Ovary (tissue), 7 donors: ENCODE measurements at regions not wholly inside any gene's neighbourhood (a gene's known extent, or its start where the extent isn't known, plus 50 kb on each side); places are given as distances from the start of the nearest gene placed in this dataset.

Source experiments
- DNase-seq, 5 donors: peaks; one replicate each; pipeline ENCODE4 v3.0.0-alpha.2; 2019 to 2020
- H3K27ac ChIP-seq, 2 donors: fragments of 200-600 bp; one replicate each; pipeline versions ENCODE4 v1.5.1 to v1.8.0; 2019 to 2022
- H3K27me3 ChIP-seq: fragments of 200-600 bp; one replicate; pipeline ENCODE4 v1.8.0; 2022
- H3K36me3 ChIP-seq: fragments of 200-600 bp; sonication (generic); one replicate; pipeline ENCODE4 v1.5.1; 2019
- H3K4me1 ChIP-seq: one replicate; pipeline ENCODE4 v1.8.1; 2013; ENCODE audit warnings: mild to moderate bottlenecking, moderate library complexity; ENCODE audit not compliant: insufficient read depth
- H3K4me3 ChIP-seq: fragments of 200-600 bp; sonication (generic); one replicate; pipeline ENCODE4 v1.5.1; 2017
- H3K9me3 ChIP-seq, 2 donors: fragments of 200-600 bp in 1 of 2; sonication (generic) in 1 of 2; one replicate each; pipeline versions ENCODE4 v1.5.1 to v1.8.1; 2013 to 2019; ENCODE audit warnings: mild to moderate bottlenecking in 1 of 2, moderate library complexity in 1 of 2
- EP300 ChIP-seq: sonication (generic); formaldehyde crosslinking; IDR thresholded peaks from one replicate; pipeline ENCODE4 v1.6.1; 2017; ENCODE audit warnings: antibody characterized with exemption
- POLR2A ChIP-seq: fragments of 450-650 bp; IDR thresholded peaks from one replicate; pipeline ENCODE4 v1.6.1; 2017; ENCODE audit warnings: antibody characterized with exemption, mild to moderate bottlenecking, moderate library complexity
- WGBS, 3 donors: extraction: QIAGEN DNeasy Blood & Tissue Kit in 1 of 3; methylation state at CpG; one replicate each; pipeline versions ENCODE4 v1.1.5 to v1.1.7; 2013 to 2017; 5-methylcytosine and 5-hydroxymethylcytosine counted together
- intact Hi-C, 4 donors: fragments of 100-400 bp; cut with DNase I; formaldehyde crosslinking; loops; one replicate each; pipeline versions ENCODE4 v1.11.0 to v1.15.1; 2022 to 2023
- TF ChIP-seq, protein P1 (sequence below), 3 donors: fragments of 450-650 bp in 2 of 3; fragments of 200-600 bp in 1 of 3; IDR thresholded peaks; one replicate each; pipeline versions ENCODE4 v1.5.1 to v1.8.0; 2016 to 2022; ENCODE audit warnings: antibody characterized with exemption in 3 of 3, mild to moderate bottlenecking in 1 of 3
- donor health status: DM: no; HTN: no; CAD: no; lungs with moderate emphysema.
- donor health status: DM: no; HTN: no; CAD: no.
- donor health status: Bipolar disorder and iron deficiency.
- donor health status: DM: no; HTN: no; CAD: no.
- donor health status: DM: yes; HTN: yes; CAD: no.

DNA sequence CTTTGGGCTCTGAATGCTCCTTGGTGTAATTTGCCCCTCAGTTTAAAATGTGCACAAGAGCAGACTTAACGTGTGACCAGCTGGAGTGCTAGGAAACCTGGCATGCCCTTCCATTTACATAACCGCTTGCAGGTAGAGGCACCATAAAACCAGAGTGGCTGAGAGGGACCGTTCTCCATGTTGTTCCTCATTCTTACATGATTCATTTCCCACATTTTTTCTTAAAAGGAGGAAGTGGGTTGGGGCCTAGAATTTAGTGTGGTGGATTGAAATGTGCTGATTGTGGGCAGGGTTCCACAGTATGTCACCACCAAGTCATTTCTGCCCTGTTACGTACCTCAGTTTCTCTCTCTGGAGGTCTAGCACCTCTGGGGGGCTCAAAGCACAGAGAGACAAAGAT, 375.8 kb upstream of the VSTM2A start:
- no peaks in the 10 kb centered on the region for H3K9me3 ChIP-seq
- peaks cover 3% of the 10 kb centered on the region for H3K27me3 ChIP-seq
- no peak for DNase-seq
- WGBS, 3 donors = 68 to 87% (median 76%) methylated on average over 4 of the region's 4 CpGs
- intact Hi-C loops = no loop called here
- no peak overlapping the region for H3K27ac ChIP-seq
- H3K4me3 ChIP-seq = no peak overlapping the region
- H3K36me3 ChIP-seq = no peaks in the 10 kb centered on the region
- no peak for TF ChIP-seq EP300
- no peaks in the 10 kb centered on the region for H3K4me1 ChIP-seq

DNA sequence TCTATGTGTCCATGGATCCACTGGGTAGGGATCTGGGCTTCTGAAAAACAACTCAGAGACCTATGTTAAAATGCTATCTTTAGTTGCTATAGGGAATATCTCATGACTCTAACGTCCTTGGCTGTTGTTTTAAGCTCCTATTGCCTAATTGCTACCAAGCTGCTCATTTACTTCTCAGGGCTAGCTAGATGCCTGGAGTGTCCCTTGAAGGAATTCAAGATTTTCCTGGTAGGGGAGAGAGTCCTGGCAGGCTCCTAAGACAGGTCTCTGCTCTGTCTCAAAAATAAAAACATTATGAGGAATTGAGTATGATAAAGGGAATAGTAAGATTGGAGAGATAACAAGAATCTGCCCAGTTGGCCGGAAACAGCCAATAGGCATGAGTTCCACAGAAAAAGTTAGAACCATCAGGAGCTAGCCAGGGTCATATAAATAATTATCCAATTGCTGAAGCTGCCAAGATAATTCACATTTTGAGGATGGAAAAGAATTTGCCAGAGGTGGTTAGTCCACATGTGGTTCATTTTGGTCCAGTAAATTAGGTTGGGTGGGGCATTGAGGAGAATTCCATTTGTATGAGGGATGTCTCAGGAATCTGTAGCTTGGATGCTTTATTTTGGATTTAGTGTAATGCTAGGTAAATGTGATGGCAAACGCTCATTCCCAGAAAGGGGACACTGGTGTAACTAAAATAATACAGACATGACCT, 362.7 kb upstream of the VSTM2A start:
- Histone ChIP-seq H3K27me3 (no peaks in the 10 kb centered on the region), H3K36me3 (no peaks in the 10 kb centered on the region), H3K27ac (no peak overlapping the region), H3K4me1 (no peaks in the 10 kb centered on the region), H3K4me3 (no peak overlapping the region), H3K9me3 (no peaks in the 10 kb centered on the region)
- WGBS, 3 donors = 51 to 54% (median 53%) methylated on average over 3 of the region's 3 CpGs
- TF ChIP-seq POLR2A (no peak), EP300 (no peak)
- TF ChIP-seq, protein P1, sequence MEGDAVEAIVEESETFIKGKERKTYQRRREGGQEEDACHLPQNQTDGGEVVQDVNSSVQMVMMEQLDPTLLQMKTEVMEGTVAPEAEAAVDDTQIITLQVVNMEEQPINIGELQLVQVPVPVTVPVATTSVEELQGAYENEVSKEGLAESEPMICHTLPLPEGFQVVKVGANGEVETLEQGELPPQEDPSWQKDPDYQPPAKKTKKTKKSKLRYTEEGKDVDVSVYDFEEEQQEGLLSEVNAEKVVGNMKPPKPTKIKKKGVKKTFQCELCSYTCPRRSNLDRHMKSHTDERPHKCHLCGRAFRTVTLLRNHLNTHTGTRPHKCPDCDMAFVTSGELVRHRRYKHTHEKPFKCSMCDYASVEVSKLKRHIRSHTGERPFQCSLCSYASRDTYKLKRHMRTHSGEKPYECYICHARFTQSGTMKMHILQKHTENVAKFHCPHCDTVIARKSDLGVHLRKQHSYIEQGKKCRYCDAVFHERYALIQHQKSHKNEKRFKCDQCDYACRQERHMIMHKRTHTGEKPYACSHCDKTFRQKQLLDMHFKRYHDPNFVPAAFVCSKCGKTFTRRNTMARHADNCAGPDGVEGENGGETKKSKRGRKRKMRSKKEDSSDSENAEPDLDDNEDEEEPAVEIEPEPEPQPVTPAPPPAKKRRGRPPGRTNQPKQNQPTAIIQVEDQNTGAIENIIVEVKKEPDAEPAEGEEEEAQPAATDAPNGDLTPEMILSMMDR (IDR thresholded peaks at IDR 0.05) = no peak
- no peak for DNase-seq
- intact Hi-C loops = no loop called here

DNA sequence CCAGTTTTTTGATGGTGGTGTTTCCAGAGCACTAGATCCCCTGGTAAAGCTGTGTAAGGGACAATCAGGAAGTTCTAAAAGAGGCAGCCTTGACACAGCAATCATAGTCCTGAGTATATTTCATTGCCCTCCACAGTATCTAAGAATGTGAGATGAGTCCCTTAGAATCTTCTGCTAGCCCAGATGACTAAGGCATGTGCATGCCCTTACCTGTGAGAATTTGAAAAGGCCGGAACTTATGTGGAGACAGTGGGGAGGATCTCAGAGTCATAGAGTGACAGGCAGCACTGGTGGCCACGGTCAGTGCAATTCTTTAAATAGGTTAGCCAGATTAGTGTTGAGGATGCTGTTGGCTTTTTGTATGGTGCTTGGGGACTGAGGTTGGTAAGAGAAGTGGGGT, 361.4 kb upstream of the VSTM2A start:
- intact Hi-C loops = no loop called here
- H3K4me3 ChIP-seq = no peak overlapping the region

DNA sequence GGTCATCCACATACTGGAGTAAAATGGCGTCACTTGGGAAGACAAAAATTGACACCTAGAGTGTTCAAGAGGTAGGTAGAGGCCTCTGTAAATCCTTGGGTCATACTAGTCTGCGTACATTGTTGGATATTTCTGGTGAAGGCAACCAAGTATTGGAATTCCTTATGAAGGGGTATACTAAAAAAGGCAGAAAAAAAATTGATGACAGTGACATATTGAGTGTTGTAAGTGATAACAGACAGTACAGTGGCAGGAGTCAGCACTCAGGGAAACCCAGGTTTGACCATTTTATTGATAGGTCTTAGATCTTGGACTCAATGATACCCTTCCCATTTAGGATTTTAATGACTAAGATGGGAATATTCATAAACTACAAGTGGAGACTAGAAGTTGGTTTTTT, 359.1 kb upstream of the VSTM2A start:
- Histone ChIP-seq H3K9me3 (no peaks in the 10 kb centered on the region), H3K4me1 (no peaks in the 10 kb centered on the region), H3K4me3 (no peak overlapping the region), H3K27ac (no peak overlapping the region), H3K36me3 (no peaks in the 10 kb centered on the region), H3K27me3 (no peaks in the 10 kb centered on the region)
- WGBS, 3 donors = 41 to 44% (median 44%) methylated on average over 2 of the region's 2 CpGs
- DNase-seq = no peak
- TF ChIP-seq EP300 = no peak
- no peak for TF ChIP-seq POLR2A
- TF ChIP-seq, protein P1 (IDR thresholded peaks at IDR 0.05) = no peak
- intact Hi-C loops = no loop called here

More for the DNA sequence above, 361.4 kb upstream of the VSTM2A start:
- TF ChIP-seq, protein P1 (IDR thresholded peaks at IDR 0.05) = no peak
- TF ChIP-seq EP300 = no peak
- no peak for TF ChIP-seq POLR2A
- Histone ChIP-seq H3K27me3 (no peaks in the 10 kb centered on the region), H3K9me3 (no peaks in the 10 kb centered on the region), H3K4me1 (no peaks in the 10 kb centered on the region), H3K36me3 (no peaks in the 10 kb centered on the region), H3K27ac (no peak overlapping the region)
- no peak for DNase-seq
- WGBS, 3 donors = 63 to 88% (median 67%) methylated on average over 2 of the region's 2 CpGs

DNA sequence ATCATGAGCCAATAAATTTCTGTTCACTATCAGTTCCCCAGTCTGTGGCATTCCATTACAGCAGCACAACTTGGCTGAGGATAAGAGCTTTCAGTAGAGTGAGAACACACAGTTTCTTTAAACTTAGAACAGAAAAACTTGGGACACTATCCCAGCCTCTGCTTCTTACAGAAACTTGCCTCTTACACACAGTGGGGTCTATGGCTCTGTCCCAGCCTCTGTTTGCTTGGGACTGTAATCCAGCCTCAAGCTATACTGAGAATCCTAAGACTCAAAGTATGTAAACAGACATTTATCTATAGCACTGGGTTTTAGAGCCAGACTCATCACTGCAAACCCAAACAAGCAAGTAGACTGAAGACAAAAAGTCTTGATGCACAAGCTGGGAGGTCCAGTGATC, 355.8 kb upstream of the VSTM2A start:
- no peaks in the 10 kb centered on the region for H3K36me3 ChIP-seq
- no peak for DNase-seq
- TF ChIP-seq, protein P1 (IDR thresholded peaks at IDR 0.05) = no peak
- no peak for TF ChIP-seq POLR2A
- TF ChIP-seq EP300 = no peak
- peaks cover 3% of the 10 kb centered on the region for H3K27me3 ChIP-seq
- intact Hi-C loops = no loop called here
- H3K27ac ChIP-seq = no peak overlapping the region
- no peaks in the 10 kb centered on the region for H3K9me3 ChIP-seq
- no peak overlapping the region for H3K4me3 ChIP-seq
- H3K4me1 ChIP-seq = no peaks in the 10 kb centered on the region
